IPS-NIHi7 (cell line): ENCODE measurements at regions not wholly inside any gene's neighbourhood (a gene's known extent, or its start where the extent isn't known, plus 50 kb on each side); places are given as distances from the start of the nearest gene placed in this dataset.

Experiments used
- DNase-seq: peaks from one replicate; pipeline ENCODE4 v3.0.0; 2012; ENCODE audit warnings: mixed read lengths; ENCODE audit errors: extremely low spot score

DNA sequence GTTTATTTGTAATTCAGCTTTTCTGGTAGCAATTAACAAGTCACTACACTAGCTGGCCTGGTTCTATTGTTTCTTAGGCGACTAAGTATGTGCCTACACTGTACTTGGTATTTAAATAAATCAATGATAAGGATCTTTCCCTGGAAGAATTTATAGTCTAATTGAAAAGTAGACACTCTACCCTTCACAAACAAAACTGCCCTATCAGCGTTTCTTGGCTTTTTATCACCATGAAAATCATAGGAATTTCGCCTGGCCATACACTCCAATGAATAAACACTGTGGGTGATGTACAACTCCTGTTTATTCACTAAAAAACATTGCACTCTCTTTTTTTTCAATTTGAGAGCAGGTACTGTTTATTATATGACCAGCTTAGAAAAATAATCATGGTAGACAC lies 702.9 kb upstream of the ADGRL2 start:
- no peak for DNase-seq

DNA sequence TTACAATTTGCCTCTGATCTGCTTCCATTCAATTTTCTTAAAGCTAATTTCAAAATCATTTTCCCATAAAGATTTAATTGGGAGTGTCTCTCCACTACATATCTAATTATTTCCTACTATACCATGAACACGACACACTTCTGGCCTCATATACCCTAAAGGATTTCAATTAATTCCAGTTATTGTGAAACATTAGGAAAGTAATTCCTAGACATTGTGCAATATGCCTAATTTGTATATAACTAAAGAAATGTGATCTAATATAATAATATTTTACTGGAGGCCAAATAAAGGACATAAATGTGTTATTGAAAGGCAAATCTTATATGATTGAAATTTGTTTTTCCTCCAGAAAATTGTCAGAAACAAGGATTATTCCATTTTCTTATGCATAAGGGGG lies 727.2 kb upstream of the ADGRL2 start:
- DNase-seq: no peak

DNA sequence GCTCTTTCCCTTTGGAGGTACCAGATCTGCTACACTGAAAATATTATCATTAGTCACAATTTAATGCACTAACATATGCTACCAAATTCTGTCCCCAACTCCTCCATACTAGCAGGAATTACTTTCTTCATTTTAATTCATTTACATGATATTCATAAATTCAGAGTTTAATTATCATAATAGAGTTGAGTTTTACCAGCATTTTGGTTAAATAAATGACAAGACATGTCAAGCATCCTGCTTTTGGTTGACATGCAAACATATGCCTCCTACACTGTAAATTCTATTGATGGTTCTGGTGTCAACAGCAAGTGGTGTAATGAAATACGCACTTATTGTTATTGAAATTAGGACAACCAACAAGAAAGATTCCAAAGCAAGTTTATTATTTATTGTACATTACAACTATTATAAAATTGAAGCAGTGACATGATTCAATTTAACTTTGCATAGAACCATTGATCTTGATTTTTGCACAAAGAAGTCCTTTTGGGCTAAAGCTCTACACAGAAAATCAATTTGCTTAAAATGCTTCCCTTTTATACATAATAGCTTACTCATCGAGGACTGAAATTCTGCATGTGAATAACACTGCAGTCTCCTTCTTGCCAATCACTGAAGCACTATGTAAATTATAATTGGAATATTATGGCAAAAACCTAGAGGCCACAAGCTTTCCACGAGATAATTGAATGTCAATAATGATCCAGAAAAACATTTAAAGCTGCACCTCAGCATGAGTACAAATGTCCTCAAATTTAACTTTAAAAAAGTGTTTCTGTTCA lies 728.6 kb upstream of the ADGRL2 start:
- no peak for DNase-seq

DNA sequence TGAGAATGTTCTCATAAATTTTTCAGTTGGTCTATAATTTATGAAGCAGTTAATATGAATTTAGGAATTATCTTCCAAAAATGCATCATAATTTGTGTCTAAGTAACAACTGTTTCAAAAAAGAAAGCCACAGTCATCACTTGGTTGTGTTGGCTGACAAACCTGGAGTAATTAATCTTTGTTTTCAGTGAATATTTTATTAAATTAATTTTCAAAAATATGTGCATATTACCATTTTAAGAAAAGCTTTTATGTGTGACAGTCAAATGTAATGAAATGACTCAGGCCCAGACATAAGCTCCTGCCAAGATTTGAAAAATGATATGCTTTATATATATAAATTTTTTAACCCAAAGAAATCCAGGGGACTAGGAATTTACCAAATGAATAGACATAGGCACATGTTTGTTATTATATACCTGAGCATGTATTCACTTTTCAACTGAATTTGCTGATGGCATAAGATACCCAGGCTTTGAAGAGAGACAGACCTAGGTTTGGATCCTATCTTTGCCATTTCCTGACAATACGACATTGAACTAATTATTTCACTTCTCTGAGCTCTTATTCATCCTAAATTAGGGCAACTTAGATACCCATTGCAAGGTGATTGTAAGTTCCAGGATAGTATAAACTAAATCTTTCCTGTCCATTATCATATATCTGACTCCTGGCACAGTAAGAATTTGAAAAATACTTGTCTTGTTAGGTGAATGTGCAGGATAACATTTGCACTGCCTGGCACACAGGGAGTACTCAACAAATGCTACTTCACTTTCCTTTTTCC lies 729.5 kb upstream of the ADGRL2 start:
- DNase-seq: no peak

DNA sequence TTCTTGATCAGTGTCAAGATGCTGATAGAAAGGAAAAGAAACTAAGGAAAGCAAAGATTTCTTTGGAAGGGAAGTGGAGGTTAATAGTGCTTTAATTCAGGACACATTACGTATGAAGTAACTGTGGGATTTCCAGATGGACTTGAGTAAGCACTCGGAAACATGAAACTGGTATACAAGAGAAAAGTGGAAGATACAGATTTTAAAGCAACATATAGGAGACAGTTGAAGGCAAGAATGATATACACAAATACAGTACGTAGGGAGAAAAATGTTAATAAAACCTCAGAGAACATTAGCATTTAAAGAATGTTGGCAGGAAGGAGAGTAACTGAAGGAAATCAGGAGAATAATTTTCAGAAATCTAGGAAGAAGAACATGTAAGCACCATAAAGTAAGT lies 730.9 kb upstream of the ADGRL2 start:
- no peak for DNase-seq

DNA sequence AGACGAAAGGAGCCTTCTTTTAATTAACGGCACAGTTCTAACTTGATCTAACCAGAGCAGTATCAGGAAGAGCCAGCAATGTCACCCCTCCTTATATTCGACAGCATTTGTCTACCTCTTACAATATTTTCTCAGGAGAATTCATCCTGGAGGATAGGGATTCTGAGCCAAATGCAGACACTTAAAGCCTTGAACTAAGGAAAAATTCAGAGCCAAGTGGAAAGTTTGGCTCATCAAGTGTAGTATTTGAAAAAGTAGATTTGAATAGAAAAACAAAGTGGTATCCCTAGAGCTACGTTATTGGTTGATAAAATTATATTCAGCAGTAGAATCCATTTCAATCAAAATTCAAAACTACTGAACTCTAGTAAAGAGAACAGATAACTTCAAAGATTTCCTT lies 732.0 kb upstream of the ADGRL2 start:
- no peak for DNase-seq

DNA sequence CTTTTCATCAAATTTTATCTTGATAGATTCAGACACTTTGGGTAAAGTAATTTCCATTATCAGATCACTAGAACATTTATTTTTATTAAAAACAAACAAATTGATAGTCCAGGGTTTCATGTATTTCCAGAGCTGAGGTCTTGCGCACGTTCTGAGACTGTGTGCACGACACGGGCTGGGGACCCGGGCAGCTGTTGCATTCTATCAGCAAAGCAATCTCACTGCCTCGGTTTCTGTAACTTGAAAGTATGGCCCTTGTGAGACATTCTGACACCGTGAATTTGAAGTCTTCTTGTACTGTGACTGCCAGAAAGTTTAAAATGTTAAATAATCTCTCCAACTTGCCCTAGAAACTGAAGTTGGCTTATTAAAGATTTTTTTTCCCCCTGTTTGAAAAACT lies 746.9 kb upstream of the ADGRL2 start:
- no peak for DNase-seq

DNA sequence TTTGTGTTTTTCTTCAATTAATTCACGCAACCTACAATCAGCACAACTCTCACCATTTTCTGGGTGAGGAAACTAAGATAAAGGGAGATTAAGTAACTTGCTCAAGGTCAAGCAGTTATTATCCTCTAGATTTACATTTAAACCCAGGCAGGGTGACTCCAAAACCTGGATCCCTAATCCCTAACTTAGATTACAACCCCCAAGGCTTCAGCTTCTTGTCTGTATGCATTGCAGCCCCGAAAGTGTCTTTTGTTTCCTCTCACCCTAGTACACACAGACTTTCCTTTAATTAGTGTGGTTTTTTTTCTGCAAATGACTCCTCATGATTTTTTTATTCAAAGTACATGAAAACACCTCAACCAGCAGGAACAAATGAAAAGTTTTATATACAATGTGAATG lies 748.6 kb upstream of the ADGRL2 start:
- no peak for DNase-seq

DNA sequence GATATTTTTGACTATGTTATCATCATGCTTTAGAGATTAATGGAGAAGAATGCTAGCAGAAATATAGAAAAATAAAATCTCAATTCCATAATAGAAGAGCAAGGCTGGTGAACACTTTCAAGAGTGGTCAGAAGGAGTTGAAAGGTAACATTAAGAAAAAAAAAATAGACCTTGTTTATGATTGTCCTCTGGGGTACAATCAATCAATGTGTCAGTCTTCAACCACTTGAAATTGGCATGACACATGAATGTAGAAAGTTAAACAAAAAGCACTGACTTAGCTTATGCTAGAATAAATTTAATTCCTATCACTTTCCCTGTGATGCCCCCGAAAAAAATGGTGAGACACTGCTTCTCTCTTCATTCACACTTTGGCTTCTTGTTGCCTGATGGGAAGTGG lies 750.3 kb upstream of the ADGRL2 start:
- DNase-seq: no peak

DNA sequence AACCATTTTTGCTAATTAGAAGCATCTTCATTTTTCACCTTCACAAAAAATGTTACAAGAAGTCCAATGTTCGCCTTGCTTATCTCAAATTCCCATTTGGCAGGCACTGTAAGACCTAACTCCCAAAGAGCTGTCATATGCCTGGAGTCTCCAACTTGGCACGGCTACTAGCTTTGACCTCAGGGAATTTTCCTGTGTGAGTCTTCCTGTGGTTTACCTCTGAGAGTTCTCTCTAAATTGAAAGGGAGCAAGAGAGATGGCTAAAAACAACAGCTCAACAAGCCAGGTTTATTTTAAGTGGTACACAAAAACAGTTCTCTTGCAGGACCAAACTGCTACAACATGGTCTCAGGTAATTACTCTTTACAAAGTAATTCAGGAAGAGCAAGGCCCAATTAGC lies 756.0 kb upstream of the ADGRL2 start:
- DNase-seq: no peak

DNA sequence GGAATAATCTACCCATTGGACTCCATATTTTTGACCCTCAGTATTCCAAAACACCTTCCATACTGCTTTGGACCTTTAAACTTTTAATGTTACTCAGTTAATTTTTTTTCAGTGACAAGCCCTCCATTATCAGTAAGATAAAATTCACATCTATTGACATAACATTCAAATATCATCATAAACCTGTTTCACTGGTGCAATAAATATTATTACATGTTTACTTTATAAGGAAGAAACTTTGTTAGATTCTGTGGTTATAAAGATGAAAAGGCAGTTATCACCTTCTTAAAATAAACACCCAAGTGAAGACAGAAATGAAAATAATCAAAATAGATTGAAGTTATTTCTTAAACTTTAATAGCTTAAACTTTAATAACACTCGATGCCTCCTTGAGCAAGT lies 758.5 kb upstream of the ADGRL2 start:
- no peak for DNase-seq

DNA sequence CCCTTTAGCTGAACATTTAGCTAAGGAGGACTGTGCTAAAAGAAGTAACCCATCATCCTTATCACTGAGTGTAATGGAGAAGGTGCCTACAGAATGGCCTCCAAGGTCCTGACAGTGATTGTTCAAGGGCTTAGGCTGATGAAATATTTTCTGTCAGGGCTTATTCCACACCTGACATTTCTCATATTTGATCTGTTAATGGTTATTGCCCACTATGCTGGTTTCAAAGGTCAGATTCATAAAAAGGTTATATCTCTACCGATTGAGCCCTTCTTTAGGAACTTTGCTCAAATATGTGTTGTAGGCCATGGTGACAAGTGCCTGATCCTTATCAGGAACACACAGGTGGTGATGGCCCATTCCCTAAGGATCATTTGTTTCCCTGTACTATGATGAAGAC lies 766.4 kb upstream of the ADGRL2 start:
- no peak for DNase-seq

DNA sequence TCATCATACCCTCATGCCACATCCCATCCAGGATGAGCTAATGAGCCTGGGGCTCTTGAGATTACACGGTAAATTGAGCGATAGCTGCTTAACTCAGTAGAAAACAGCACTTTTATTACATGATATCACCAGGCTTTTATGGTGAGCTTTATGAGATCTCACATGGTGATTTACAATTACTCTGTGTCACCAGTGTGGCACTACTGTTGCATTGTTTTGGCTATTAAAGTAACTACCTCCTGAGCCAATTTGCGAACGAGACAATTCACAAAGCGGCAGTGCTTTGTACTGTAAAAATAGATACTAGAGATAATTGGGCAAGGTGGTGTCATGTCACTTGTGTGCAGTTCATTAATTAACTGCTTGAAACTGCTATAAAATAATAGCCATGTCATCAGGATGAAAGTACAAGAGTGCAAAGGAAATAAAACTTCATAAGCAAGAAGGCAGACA lies 767.7 kb upstream of the ADGRL2 start:
- no peak for DNase-seq

DNA sequence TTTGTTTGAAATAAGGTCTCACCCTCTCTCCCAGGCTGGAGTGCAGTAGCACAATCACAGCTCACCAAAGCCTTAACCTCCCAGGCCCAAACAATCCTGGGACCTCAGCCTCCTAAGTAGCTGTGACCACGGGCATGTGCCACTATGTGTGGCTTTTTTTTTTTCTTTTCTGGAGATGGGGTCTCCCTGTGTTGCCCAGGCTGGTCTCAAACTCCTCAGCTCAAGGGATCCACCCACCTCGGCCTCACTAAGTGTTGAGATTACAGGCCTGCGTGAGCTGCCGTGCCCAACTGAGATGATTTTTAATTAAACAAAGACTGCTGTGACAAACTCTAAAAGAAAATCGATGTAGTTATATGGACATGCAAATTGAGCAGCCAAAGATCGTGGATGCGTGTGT lies 768.4 kb upstream of the ADGRL2 start:
- no peak for DNase-seq

DNA sequence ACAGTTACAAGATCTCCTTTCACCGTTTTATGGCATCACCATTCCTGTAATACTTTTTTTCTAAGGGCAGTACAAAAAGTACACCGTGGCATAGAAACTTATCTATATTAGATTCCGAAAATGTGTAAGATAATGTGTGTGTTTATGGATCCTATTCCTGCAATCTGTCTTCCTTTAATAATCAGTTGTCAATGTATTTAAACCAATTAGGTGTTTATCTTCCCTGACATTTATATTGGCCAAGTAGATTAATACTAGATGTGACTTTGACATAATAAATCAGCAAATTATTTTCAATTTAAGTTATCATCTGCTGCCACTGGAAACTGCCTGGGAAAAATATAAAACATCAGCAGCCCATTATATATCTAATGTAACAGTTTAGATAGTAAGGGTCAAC lies 770.3 kb upstream of the ADGRL2 start:
- DNase-seq: no peak

DNA sequence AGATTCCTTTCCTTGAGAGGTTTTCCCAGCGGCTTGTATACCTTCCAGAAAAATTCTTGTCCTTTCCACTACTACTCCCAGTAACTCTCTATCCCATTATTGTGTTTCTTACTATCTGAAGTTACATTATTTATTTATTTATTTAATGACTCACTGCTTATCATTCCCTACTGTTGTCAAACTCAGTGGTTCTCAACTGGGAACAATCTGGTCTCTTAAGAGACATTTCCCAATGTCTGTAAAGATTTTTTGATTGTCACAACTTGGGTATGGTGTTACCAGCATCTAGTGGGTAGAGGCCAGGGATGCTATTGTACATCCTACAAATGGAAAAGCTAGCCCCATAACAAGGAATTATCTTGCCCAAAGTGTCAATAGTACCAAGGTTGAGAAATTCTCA lies 771.5 kb upstream of the ADGRL2 start:
- DNase-seq: no peak

DNA sequence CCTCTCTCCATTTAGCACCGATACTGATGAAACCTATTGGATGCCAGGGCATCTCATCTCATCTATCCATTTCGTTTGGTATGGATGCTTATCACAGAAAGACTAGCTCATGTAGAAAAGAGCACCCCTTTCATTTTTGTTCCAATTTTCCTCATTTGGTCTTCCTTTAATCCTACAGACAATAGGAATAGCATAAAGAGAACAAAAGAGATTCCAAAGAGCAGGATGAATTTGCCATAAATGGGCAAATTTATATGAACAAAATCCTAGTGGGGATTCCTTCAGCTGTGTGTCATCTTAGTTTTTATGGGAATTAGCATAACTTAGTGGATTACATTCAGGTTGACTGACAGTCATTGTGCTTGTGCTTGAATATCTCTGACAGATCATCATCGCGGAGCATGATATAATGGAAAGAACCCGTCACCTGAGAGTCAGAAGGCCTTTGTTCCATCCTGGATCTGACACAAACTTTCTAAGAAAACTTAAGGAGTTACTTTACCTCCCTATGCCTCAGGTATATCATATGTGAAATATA lies 777.5 kb upstream of the ADGRL2 start:
- DNase-seq: no peak

DNA sequence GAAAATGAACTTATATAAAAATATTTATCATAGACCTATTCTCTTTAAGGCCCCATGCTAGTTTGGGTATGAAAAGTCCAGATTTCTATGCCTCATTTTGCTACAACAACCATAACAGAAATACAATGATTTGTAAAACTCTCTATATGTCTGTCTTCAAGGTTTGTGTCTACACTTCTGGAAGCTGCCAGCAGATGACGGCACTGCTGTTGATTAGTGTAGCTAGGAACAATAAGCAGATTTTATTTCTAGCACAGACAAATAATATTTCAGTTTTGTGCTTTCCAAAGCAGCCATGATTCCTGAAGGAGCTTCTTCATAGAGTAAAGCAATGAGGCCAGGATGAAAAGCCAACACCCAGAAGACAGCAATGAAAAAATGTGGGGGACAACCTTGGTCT lies 779.6 kb upstream of the ADGRL2 start:
- no peak for DNase-seq

DNA sequence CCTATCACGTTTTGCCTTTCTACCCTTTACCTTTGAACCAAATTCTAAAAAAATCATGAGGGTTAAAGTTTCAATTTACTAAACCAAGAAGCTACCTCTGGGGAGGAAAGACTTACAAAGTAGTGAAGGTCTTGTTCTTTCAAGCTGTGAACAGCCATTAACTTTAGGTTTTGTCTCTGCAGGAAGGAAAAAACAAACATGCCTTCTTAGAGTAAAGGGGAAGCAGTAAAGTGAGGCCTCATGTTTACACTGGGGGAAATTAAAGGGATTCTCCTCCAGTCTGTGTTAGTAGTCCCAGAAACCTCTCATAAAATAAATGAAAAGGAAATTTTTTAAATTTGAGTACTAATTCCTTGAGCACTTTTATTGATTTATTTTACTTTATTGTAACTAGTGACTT lies 780.2 kb upstream of the ADGRL2 start:
- peak; percentile 20 for DNase-seq

DNA sequence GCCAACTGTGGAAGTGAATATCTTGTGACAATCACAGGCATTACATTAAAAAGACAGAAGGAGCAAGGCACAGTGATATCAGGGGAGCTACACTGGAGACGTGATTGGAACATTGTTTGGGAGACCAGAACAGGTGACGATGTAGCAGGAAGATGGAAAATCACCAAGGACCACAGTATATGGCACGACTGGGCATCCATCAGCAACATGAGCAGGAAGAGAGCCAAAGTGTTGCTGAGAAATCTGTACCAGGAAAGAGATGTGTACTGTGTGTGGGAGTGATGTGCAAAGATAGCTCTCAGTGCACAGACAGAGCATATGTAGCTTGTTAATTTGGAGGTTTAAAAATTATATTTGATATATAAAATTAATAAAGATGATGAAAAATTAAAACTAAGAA lies 790.6 kb upstream of the ADGRL2 start:
- DNase-seq: no peak

DNA sequence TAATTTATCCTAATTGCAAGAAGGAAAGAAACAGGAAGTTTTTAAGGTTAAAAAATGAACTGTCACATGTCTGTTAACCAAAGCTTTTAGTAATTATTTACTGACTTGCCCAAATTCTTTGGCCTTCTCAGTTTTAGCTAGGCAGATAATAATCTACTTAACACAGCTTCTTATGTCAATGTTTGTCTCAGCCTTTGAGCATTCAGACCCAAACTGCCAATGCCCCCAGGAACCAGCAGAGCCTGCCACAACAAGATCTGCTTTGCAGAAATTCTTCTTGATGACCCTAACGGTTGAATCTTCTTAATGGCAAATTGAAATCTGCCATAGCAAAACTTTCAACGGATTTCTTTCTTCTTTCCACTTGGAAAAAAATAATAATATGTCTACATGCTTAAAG lies 792.4 kb upstream of the ADGRL2 start:
- DNase-seq: no peak

DNA sequence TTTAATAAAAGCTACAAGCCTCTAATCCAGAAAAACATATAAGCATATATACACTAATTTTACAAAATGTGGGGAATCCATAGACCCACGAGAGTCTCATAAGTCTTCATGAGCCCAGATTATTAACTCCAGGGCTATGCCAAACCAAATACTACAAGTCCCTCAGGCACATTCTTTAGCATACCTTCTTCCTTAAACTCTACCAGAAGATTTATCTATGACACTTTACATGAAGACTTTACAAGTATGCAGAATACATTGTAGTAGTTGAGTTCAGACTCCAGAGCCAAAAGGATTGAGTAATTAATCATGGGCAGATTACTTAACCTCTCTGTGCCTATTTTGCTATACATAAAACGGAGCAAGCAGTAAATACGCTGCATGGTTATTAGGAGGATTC lies 793.7 kb upstream of the ADGRL2 start:
- no peak for DNase-seq

DNA sequence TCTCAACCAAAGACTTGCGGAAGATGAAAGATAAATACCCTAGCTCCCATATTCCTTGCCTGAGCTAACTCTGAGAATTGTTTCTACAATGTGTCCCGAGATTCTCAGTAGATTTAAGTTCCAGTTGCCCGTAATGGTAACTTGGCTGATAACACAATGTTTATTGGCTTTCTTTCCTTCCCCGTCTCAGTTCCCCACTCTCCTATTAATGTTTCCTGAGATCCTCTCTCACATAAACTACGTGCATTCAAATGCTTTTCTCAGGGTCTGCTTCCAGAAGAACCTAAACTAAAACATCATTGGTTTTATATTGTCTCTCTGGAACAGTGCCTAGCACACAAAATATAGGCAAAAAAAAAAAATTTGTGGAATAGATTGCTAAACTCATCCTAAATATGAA lies 794.2 kb upstream of the ADGRL2 start:
- no peak for DNase-seq
